WTC11 (cell line): ENCODE measurements at regions not wholly inside any gene's neighbourhood (a gene's known extent, or its start where the extent isn't known, plus 50 kb on each side); places are given as distances from the start of the nearest gene placed in this dataset.

ENCODE experiments used
- ATAC-seq: fragments of 200-7000 bp; cut with Tn5 transposase; 2 replicates; pipeline ENCODE4 v1.10.0; 2021; ENCODE audit warnings: mild to moderate bottlenecking, moderate library complexity
- CTCF ChIA-PET: fragments of 300-600 bp; sonication (Branson Sonifier 250); formaldehyde crosslinking; loops from one replicate; lab custom pipeline; 2021; ENCODE audit warnings: antibody characterized with exemption; lab: Charles Lee
- POLR2A ChIA-PET: fragments of 350-600 bp; sonication (Branson Sonifier 250); formaldehyde crosslinking; loops from one replicate; lab custom pipeline; 2021; ENCODE audit warnings: antibody characterized with exemption; lab: Charles Lee
- DNase-seq: peaks from one replicate; pipeline ENCODE4 v3.0.0; 2021; ENCODE audit warnings: low spot score
- H3K27ac Mint-ChIP-seq: 2 replicates; pipeline ENCODE4 v1.8.0; 2021; ENCODE audit warnings: mixed read lengths
- H3K27me3 Mint-ChIP-seq: 2 replicates; pipeline ENCODE4 v1.8.0; 2021; ENCODE audit warnings: low read depth, mild to moderate bottlenecking, moderate library complexity, mixed read lengths
- H3K36me3 Mint-ChIP-seq: 2 replicates; pipeline ENCODE4 v1.8.0; 2021; ENCODE audit warnings: mixed read lengths
- H3K4me1 Mint-ChIP-seq: 2 replicates; pipeline ENCODE4 v1.8.0; 2022; ENCODE audit warnings: mixed read lengths
- H3K4me3 Mint-ChIP-seq: 2 replicates; pipeline ENCODE4 v1.8.0; 2021; ENCODE audit warnings: mild to moderate bottlenecking, moderate library complexity, mixed read lengths
- H3K9me3 Mint-ChIP-seq: 2 replicates; pipeline ENCODE4 v1.8.0; 2021; ENCODE audit warnings: mixed read lengths
- ARID4B ChIP-seq: sonication (generic); formaldehyde crosslinking; IDR thresholded peaks from 2 replicates; pipeline ENCODE4 v1.8.0; 2023; ENCODE audit warnings: missing genetic modification reagents, mild to moderate bottlenecking, borderline replicate concordance
- CDX4 ChIP-seq: fragments of 250-450 bp; sonication (Bioruptor Pico); IDR thresholded peaks from 2 replicates; pipeline ENCODE4 v1.9.0; 2021; ENCODE audit warnings: moderate library complexity, mild to moderate bottlenecking, inconsistent platforms, borderline replicate concordance
- CREM ChIP-seq: sonication (generic); formaldehyde crosslinking; IDR thresholded peaks from 2 replicates; pipeline ENCODE4 v1.8.1; 2022; ENCODE audit warnings: mild to moderate bottlenecking, missing genetic modification reagents, moderate library complexity
- CTCF ChIP-seq: fragments of 200-600 bp; IDR thresholded peaks from 2 replicates; pipeline ENCODE4 v1.8.0; 2022; ENCODE audit warnings: antibody characterized with exemption
- FOXK1 ChIP-seq: sonication (generic); formaldehyde crosslinking; IDR thresholded peaks from 2 replicates; pipeline ENCODE4 v1.8.0; 2022; ENCODE audit warnings: mild to moderate bottlenecking, moderate library complexity, missing genetic modification reagents
- MLX ChIP-seq: sonication (generic); formaldehyde crosslinking; IDR thresholded peaks from 2 replicates; pipeline ENCODE4 v1.8.1; 2023; ENCODE audit warnings: mild to moderate bottlenecking, missing genetic modification reagents, moderate library complexity
- MXD4 ChIP-seq: fragments of 250-450 bp; sonication (Bioruptor Pico); IDR thresholded peaks from 2 replicates; pipeline ENCODE4 v1.8.0; 2021; ENCODE audit warnings: mild to moderate bottlenecking, moderate library complexity, borderline replicate concordance
- OVOL2 ChIP-seq: fragments of 250-450 bp; sonication (Bioruptor Pico); IDR thresholded peaks from 2 replicates; pipeline ENCODE4 v1.9.0; 2021; ENCODE audit warnings: mild to moderate bottlenecking, borderline replicate concordance
- PRRX2 ChIP-seq: fragments of 250-450 bp; sonication (Bioruptor Pico); IDR thresholded peaks from 2 replicates; pipeline ENCODE4 v1.8.0; 2021; ENCODE audit warnings: mild to moderate bottlenecking
- USF2 ChIP-seq: sonication (generic); formaldehyde crosslinking; IDR thresholded peaks from 2 replicates; pipeline ENCODE4 v1.8.1; 2023; ENCODE audit warnings: mild to moderate bottlenecking, missing genetic modification reagents, moderate library complexity
- TF ChIP-seq, protein P1 (sequence below): sonication (generic); formaldehyde crosslinking; IDR thresholded peaks from 2 replicates; pipeline ENCODE4 v1.8.1; 2023; ENCODE audit warnings: mild to moderate bottlenecking, missing genetic modification reagents, borderline replicate concordance
- TF ChIP-seq, protein P2 (sequence below): fragments of 250-450 bp; sonication (Bioruptor Pico); IDR thresholded peaks from 2 replicates; pipeline ENCODE4 v1.8.0; 2021; ENCODE audit warnings: mild to moderate bottlenecking
- TF ChIP-seq, protein P3 (sequence below): sonication (generic); formaldehyde crosslinking; IDR thresholded peaks from 2 replicates; pipeline ENCODE4 v1.8.1; 2022; ENCODE audit warnings: low read depth, missing genetic modification reagents, borderline replicate concordance
- TF ChIP-seq, protein P4 (sequence below): sonication (generic); formaldehyde crosslinking; IDR thresholded peaks from 2 replicates; pipeline ENCODE4 v1.8.0; 2022; ENCODE audit warnings: mild to moderate bottlenecking, missing genetic modification reagents
- TF ChIP-seq, protein P5 (sequence below): sonication (generic); formaldehyde crosslinking; IDR thresholded peaks from 2 replicates; pipeline ENCODE4 v1.8.0; 2022; ENCODE audit warnings: missing genetic modification reagents

DNA sequence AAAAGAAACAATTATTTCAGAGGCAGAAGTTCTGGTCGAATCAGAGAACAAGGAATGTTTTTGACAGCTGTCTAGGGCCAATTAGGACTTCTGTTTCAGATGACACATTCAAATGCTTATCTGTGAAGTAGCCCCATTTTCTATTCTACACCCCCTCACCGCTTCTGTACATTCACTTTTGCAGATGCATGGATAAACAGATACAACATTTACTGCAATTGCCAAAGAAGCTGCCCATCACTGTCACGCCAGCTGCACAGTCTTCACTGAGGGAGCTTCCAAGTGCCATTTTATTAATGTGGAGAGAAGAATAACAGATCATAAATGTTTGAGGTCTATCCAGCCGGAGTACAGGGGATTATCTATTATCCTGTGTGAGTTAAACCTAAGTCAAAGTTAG is 426.8 kb upstream of the ARID1B start (continued):
- TF ChIP-seq PRRX2 (CRISPR knock-in tag), result no peak
- TF ChIP-seq, protein P1, sequence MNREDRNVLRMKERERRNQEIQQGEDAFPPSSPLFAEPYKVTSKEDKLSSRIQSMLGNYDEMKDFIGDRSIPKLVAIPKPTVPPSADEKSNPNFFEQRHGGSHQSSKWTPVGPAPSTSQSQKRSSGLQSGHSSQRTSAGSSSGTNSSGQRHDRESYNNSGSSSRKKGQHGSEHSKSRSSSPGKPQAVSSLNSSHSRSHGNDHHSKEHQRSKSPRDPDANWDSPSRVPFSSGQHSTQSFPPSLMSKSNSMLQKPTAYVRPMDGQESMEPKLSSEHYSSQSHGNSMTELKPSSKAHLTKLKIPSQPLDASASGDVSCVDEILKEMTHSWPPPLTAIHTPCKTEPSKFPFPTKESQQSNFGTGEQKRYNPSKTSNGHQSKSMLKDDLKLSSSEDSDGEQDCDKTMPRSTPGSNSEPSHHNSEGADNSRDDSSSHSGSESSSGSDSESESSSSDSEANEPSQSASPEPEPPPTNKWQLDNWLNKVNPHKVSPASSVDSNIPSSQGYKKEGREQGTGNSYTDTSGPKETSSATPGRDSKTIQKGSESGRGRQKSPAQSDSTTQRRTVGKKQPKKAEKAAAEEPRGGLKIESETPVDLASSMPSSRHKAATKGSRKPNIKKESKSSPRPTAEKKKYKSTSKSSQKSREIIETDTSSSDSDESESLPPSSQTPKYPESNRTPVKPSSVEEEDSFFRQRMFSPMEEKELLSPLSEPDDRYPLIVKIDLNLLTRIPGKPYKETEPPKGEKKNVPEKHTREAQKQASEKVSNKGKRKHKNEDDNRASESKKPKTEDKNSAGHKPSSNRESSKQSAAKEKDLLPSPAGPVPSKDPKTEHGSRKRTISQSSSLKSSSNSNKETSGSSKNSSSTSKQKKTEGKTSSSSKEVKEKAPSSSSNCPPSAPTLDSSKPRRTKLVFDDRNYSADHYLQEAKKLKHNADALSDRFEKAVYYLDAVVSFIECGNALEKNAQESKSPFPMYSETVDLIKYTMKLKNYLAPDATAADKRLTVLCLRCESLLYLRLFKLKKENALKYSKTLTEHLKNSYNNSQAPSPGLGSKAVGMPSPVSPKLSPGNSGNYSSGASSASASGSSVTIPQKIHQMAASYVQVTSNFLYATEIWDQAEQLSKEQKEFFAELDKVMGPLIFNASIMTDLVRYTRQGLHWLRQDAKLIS, result no peak
- no peak for TF ChIP-seq FOXK1 (CRISPR knock-in tag)
- no peak for TF ChIP-seq OVOL2 (CRISPR knock-in tag)
- TF ChIP-seq, protein P2, sequence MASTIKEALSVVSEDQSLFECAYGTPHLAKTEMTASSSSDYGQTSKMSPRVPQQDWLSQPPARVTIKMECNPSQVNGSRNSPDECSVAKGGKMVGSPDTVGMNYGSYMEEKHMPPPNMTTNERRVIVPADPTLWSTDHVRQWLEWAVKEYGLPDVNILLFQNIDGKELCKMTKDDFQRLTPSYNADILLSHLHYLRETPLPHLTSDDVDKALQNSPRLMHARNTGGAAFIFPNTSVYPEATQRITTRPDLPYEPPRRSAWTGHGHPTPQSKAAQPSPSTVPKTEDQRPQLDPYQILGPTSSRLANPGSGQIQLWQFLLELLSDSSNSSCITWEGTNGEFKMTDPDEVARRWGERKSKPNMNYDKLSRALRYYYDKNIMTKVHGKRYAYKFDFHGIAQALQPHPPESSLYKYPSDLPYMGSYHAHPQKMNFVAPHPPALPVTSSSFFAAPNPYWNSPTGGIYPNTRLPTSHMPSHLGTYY (CRISPR knock-in tag), result no peak
- TF ChIP-seq, protein P3, sequence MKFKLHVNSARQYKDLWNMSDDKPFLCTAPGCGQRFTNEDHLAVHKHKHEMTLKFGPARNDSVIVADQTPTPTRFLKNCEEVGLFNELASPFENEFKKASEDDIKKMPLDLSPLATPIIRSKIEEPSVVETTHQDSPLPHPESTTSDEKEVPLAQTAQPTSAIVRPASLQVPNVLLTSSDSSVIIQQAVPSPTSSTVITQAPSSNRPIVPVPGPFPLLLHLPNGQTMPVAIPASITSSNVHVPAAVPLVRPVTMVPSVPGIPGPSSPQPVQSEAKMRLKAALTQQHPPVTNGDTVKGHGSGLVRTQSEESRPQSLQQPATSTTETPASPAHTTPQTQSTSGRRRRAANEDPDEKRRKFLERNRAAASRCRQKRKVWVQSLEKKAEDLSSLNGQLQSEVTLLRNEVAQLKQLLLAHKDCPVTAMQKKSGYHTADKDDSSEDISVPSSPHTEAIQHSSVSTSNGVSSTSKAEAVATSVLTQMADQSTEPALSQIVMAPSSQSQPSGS, result no peak
- TF ChIP-seq, protein P4, sequence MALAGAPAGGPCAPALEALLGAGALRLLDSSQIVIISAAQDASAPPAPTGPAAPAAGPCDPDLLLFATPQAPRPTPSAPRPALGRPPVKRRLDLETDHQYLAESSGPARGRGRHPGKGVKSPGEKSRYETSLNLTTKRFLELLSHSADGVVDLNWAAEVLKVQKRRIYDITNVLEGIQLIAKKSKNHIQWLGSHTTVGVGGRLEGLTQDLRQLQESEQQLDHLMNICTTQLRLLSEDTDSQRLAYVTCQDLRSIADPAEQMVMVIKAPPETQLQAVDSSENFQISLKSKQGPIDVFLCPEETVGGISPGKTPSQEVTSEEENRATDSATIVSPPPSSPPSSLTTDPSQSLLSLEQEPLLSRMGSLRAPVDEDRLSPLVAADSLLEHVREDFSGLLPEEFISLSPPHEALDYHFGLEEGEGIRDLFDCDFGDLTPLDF, result no peak
- no peak for TF ChIP-seq ARID4B

GRCh38 chr6:156348849-156349248 is 428.3 kb upstream of the ARID1B start:
- Mint-ChIP-seq H3K27me3 (no peaks in the 10 kb centered on the region), H3K36me3 (no peaks in the 10 kb centered on the region), H3K9me3 (peaks cover 6% of the 10 kb centered on the region), H3K4me3 (no peak overlapping the region), H3K27ac (no peak overlapping the region), H3K4me1 (peaks cover 5% of the 10 kb centered on the region; the same call in 1 of the 2 replicates)
- ChIA-PET CTCF (no interaction called here), POLR2A (no interaction called here)
- DNase-seq, result no peak
- no peak for ATAC-seq
- TF ChIP-seq CTCF (no peak), CDX4 (CRISPR knock-in tag) (no peak), MLX (CRISPR knock-in tag) (no peak), CREM (no peak), MXD4 (CRISPR knock-in tag) (no peak), USF2 (CRISPR knock-in tag) (no peak)
- TF ChIP-seq, protein P5, sequence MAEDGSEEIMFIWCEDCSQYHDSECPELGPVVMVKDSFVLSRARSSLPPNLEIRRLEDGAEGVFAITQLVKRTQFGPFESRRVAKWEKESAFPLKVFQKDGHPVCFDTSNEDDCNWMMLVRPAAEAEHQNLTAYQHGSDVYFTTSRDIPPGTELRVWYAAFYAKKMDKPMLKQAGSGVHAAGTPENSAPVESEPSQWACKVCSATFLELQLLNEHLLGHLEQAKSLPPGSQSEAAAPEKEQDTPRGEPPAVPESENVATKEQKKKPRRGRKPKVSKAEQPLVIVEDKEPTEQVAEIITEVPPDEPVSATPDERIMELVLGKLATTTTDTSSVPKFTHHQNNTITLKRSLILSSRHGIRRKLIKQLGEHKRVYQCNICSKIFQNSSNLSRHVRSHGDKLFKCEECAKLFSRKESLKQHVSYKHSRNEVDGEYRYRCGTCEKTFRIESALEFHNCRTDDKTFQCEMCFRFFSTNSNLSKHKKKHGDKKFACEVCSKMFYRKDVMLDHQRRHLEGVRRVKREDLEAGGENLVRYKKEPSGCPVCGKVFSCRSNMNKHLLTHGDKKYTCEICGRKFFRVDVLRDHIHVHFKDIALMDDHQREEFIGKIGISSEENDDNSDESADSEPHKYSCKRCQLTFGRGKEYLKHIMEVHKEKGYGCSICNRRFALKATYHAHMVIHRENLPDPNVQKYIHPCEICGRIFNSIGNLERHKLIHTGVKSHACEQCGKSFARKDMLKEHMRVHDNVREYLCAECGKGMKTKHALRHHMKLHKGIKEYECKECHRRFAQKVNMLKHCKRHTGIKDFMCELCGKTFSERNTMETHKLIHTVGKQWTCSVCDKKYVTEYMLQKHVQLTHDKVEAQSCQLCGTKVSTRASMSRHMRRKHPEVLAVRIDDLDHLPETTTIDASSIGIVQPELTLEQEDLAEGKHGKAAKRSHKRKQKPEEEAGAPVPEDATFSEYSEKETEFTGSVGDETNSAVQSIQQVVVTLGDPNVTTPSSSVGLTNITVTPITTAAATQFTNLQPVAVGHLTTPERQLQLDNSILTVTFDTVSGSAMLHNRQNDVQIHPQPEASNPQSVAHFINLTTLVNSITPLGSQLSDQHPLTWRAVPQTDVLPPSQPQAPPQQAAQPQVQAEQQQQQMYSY (CRISPR knock-in tag), result no peak
